ENCODE measurements at regions not wholly inside any gene's neighbourhood (a gene's known extent, or its start where the extent isn't known, plus 50 kb on each side); places are given as distances from the start of the nearest gene placed in this dataset.
A peak's percentile ranks its signal among the peaks of the same experiment; 100 is the strongest.

DNA sequence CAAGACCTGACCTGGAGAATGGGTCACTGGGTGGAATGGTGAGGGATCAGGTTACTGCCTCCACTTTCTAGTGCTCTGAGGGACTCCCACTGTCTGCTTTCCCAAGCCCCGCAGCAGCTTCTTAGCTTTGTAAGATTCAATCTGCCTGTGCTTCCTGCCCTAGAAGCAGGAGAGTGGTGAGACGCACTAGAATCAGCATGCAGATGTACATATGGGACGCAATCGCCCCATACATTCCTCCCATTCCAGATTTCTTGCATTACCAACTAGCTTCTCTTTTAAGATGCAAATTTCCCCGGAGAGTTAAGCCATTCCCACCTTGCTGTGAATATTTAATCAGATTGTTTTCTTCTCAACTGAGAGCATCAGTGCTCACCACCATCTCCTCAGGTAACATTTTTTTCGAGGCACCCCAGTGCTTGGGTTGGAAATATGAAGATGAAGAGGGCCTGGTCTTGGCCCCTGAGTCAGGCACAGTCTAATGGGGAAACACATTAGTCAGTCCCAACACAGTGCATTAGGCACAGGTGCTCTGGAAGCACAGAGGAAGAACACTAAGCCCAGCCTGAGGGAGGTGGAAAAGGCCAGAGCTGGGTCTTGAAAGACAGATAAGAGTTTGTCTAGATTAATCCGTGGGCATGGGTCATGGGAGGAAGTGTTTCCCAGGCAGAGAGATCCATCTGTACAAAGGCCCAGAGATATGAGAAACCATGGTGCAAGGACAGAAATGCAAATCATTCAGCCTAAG lies 66.7 kb upstream of the PRPS1 start:
- Histone ChIP-seq H3K27me3 (replicated peaks in 1 of 4; ENCODE audit: control insufficient read depth in 3 of 4, extremely low read depth in 1 of 4, insufficient read depth in 3 of 4, low read length in 3 of 4) (no peaks in the 10 kb centered on the region), H3K79me1 (ENCODE audit: low read depth, low read length) (no peaks in the 10 kb centered on the region), H2BK5ac (ENCODE audit: low read depth, low read length) (peak overlapping the region; percentile 85), H2BK20ac (ENCODE audit: low read length) (peak overlapping the region; percentile 80; the same call in 1 of the 2 replicates), H2BK120ac (replicated peaks; ENCODE audit: low read depth, low read length) (no peak overlapping the region), H2AFZ (ENCODE audit: low read length) (no peak overlapping the region), H4K8ac (ENCODE audit: extremely low read depth, insufficient read depth, low read length) (peak overlapping the region; percentile 59; the same call in 1 of the 2 replicates), H3K9ac (replicated peaks in 1 of 4; ENCODE audit: extremely low read depth in 1 of 4, low read depth in 3 of 4, low read length in 3 of 4) (no peak overlapping the region), H3K23me2 (ENCODE audit: low read depth, low read length) (no peaks in the 10 kb centered on the region), H3K18ac (ENCODE audit: extremely low read depth, low read length) (peak overlapping the region; percentile 48; the same call in 1 of the 2 replicates), H2BK12ac (ENCODE audit: low read depth, low read length) (peak overlapping the region; percentile 90; the same call in 1 of the 2 replicates), H3K27ac (ENCODE audit: low read depth, low read length) (no peak overlapping the region; the same call in 1 of the 2 replicates), H4K91ac (replicated peaks; ENCODE audit: insufficient read length, low read length) (peak overlapping the region; percentile 80), H3K23ac (ENCODE audit: insufficient read length) (no peak overlapping the region), H3K4me2 (ENCODE audit: insufficient read depth in 1 of 2, low read depth in 2 of 2, low read length in 2 of 2) (peak overlapping the region; percentile 33 to 42; a peak in 3 of 4 replicates), H3K4ac (replicated peaks; ENCODE audit: insufficient read length, low read depth, low read length) (no peak overlapping the region), H3K36me3 (ENCODE audit: control insufficient read depth in 2 of 4, insufficient read depth in 4 of 4, low read length in 3 of 4) (no peaks in the 10 kb centered on the region), H3K14ac (ENCODE audit: insufficient read length) (no peak overlapping the region), H4K20me1 (replicated peaks in 1 of 2; ENCODE audit: control insufficient read depth in 1 of 2, insufficient read depth in 2 of 2, low read length in 2 of 2) (no peaks in the 10 kb centered on the region), H3K4me3 (ENCODE audit: extremely low read depth in 1 of 4, insufficient read depth in 2 of 4, low read depth in 3 of 4, low read length in 4 of 4) (no peak overlapping the region), H3K79me2 (ENCODE audit: control insufficient read depth in 1 of 2, insufficient read depth in 2 of 2, low read length in 2 of 2) (no peaks in the 10 kb centered on the region), H4K5ac (ENCODE audit: insufficient read length, low read depth, low read length) (peak overlapping the region; percentile 6), H3K9me3 (ENCODE audit: insufficient read depth in 2 of 2, low read depth in 1 of 2, low read length in 1 of 2) (no peaks in the 10 kb centered on the region), H2AK5ac (ENCODE audit: low read depth, low read length) (peak overlapping the region; percentile 86), H3K4me1 (replicated peaks in 1 of 4; ENCODE audit: control insufficient read depth in 3 of 4, insufficient read depth in 4 of 4, low read length in 3 of 4) (peaks cover 2 to 28% (median 14%) of the 10 kb centered on the region in 4 experiments; a peak in 6 of 7 replicates), H2BK15ac (ENCODE audit: low read length) (no peak overlapping the region), H3K56ac (replicated peaks; ENCODE audit: insufficient read length, low read depth, low read length) (no peak overlapping the region)
- FAIRE-seq (peak; percentile 98), DNase-seq (ENCODE audit: low read depth in 1 of 2, low spot score in 2 of 2) (no peak)
- CTCF ChIA-PET (ENCODE audit: partially characterized antibody), result interaction anchor here (0.9 to 1.2 kb wide), 3 partner anchors 19 to 40 kb away, joined by 3 read pairs; no protein-coding TSS in a partner anchor
- no peak for TF ChIP-seq BRCA1 (IDR thresholded peaks at IDR 0.05; ENCODE audit: low read depth, low read length)
- peak; percentile 81 for TF ChIP-seq TEAD4 (IDR thresholded peaks at IDR 0.05; ENCODE audit: low read depth, low read length)
- TF ChIP-seq SP1 (IDR thresholded peaks at IDR 0.05; ENCODE audit: low read depth, low read length), result peak; percentile 33; the same call in 1 of the 2 replicates
- 0 out of 3 replicates have a peak, but pooled peaks of 1 of the 2 experiments have one; percentile 32 for TF ChIP-seq EP300 (IDR thresholded peaks at IDR 0.05; ENCODE audit: borderline replicate concordance in 1 of 2, low read depth in 2 of 2, low read length in 2 of 2)
- TF ChIP-seq HDAC2 (IDR thresholded peaks at IDR 0.05; ENCODE audit: borderline replicate concordance in 1 of 2, low read depth in 2 of 2, low read length in 2 of 2), result 0 out of 4 replicates have a peak, but pooled peaks of 1 of the 2 experiments have one; percentile 29
- TF ChIP-seq TCF12 (IDR thresholded peaks at IDR 0.05; ENCODE audit: low read depth, low read length), result 0 out of 2 replicates have a peak, but pooled peaks have one; percentile 23
- no peak for TF ChIP-seq SRF (IDR thresholded peaks at IDR 0.05; ENCODE audit: low read depth, low read length)
- no peak for TF ChIP-seq POU5F1 (IDR thresholded peaks at IDR 0.05; ENCODE audit: low read depth, low read length)
- peak in 1 of 2 experiments; percentile 40; a peak in 1 of 3 replicates for TF ChIP-seq POLR2A (IDR thresholded peaks at IDR 0.05; ENCODE audit: control extremely low read depth in 1 of 2, low read depth in 2 of 2, low read length in 2 of 2)
- WGBS, 2 experiments (ENCODE audit: extremely low coverage in 1 of 2, insufficient coverage in 1 of 2, insufficient read length in 1 of 2, insufficient replicate concordance in 2 of 2, low coverage in 1 of 2, low lambda C conversion rate in 2 of 2, missing lambda C conversion rate in 1 of 2), result 9% methylated on average over 7 of the region's 7 CpGs; no CpG with 5 or more reads in 1 of the 2 experiments
- POLR2A ChIA-PET (ENCODE audit: partially characterized antibody), result interaction anchor here (1.2 kb wide), 2 partner anchors 27 to 67 kb away, joined by 3 read pairs; no protein-coding TSS in a partner anchor

All from H1 (cell line).